ENCODE measurements at regions not wholly inside any gene's neighbourhood (a gene's known extent, or its start where the extent isn't known, plus 50 kb on each side); places are given as distances from the start of the nearest gene placed in this dataset.
"Not testable (repeated sequence)": the region's sequence is repeated elsewhere in the genome, so short reads cannot be mapped to it uniquely, and the experiment has no call there.

GRCh38 chr1:68677684-68678351 lies 180.9 kb upstream of the DEPDC1 start:
- DNase-seq = no peak

GRCh38 chr1:68696221-68696620 lies 199.3 kb upstream of the DEPDC1 start:
- DNase-seq = no peak

- no peak for DNase-seq
Measured at GRCh38 chr1:68703921-68704354, 207.1 kb upstream of the DEPDC1 start.

GRCh38 chr1:68704800-68705443 lies 208.0 kb upstream of the DEPDC1 start:
- no peak for DNase-seq

GRCh38 chr1:68705466-68705865 lies 208.6 kb upstream of the DEPDC1 start:
- DNase-seq = no peak

- no peak for DNase-seq
Measured at GRCh38 chr1:68706639-68707317, 209.9 kb upstream of the DEPDC1 start.

- DNase-seq = no peak
Measured at GRCh38 chr1:68717330-68717729, 220.4 kb upstream of the DEPDC1 start.

GRCh38 chr1:68720476-68720875 lies 223.6 kb upstream of the DEPDC1 start:
- no peak for DNase-seq

GRCh38 chr1:68723791-68724190 lies 226.9 kb upstream of the DEPDC1 start:
- DNase-seq = no peak

- DNase-seq = no peak
Measured at GRCh38 chr1:68725001-68725752, 228.3 kb upstream of the DEPDC1 start.

GRCh38 chr1:68739486-68739885 lies 242.6 kb upstream of the DEPDC1 start:
- not testable (repeated sequence) for DNase-seq

GRCh38 chr1:68745011-68745410 lies 248.1 kb upstream of the DEPDC1 start:
- DNase-seq = no peak

GRCh38 chr1:68745451-68745850 lies 248.6 kb upstream of the DEPDC1 start:
- DNase-seq = no peak

- DNase-seq = no peak
Measured at GRCh38 chr1:68746378-68746777, 249.5 kb upstream of the DEPDC1 start.

- DNase-seq = no peak
Measured at GRCh38 chr1:68751723-68752122, 254.8 kb upstream of the DEPDC1 start.

- DNase-seq = no peak
Measured at GRCh38 chr1:68758666-68759209, 261.9 kb upstream of the DEPDC1 start.

- no peak for DNase-seq
Measured at GRCh38 chr1:68767941-68768340, 271.1 kb upstream of the DEPDC1 start.

GRCh38 chr1:68770817-68771216 lies 273.9 kb upstream of the DEPDC1 start:
- DNase-seq = no peak

- no peak for DNase-seq
Measured at GRCh38 chr1:68777851-68778250, 281.0 kb upstream of the DEPDC1 start.

- DNase-seq = not testable (repeated sequence)
Measured at GRCh38 chr1:68779841-68780240, 283.0 kb upstream of the DEPDC1 start.

GRCh38 chr1:68780919-68781318 lies 284.0 kb upstream of the DEPDC1 start:
- no peak for DNase-seq

- no peak for DNase-seq
Measured at GRCh38 chr1:68782890-68783289, 286.0 kb upstream of the DEPDC1 start.

GRCh38 chr1:68785328-68785727 lies 288.4 kb upstream of the DEPDC1 start:
- DNase-seq = no peak
